ENCODE measurements at regions not wholly inside any gene's neighbourhood (a gene's known extent, or its start where the extent isn't known, plus 50 kb on each side); places are given as distances from the start of the nearest gene placed in this dataset.

- ChIA-PET POLR2A (no interaction called here), SMC1A (ENCODE audit: uncharacterized antibody, unreplicated experiment) (no interaction called here), CTCF (no interaction called here), RAD21 (ENCODE audit: unreplicated experiment) (no interaction called here)
- FAIRE-seq (no peak), DNase-seq (ENCODE audit: low read depth, low spot score) (no peak), ATAC-seq (no peak)
- no peak overlapping the region for H3K4me2 ChIP-seq (ENCODE audit: control insufficient read depth, insufficient read depth)
- 17% methylated on average over 2 of the region's 2 CpGs for WGBS (ENCODE audit: insufficient coverage, insufficient replicate concordance, low lambda C conversion rate, missing lambda C conversion rate)
- in situ Hi-C loops (cut with MboI) (no loop called here), intact Hi-C loops (cut with micrococcal nuclease; ENCODE audit: unreplicated experiment) (no loop called here)
- TF ChIP-seq DPF2 (IDR thresholded peaks at IDR 0.05) (no peak), ZNF622 (IDR thresholded peaks at IDR 0.05) (no peak), YBX1 (IDR thresholded peaks at IDR 0.05) (no peak), SUZ12 (IDR thresholded peaks at IDR 0.05; ENCODE audit: unreplicated experiment) (no peak), RCOR1 (conservative IDR thresholded peaks at IDR 0.05; ENCODE audit: low read depth, low read length) (no peak), E2F8 (IDR thresholded peaks at IDR 0.05; ENCODE audit: low read depth, partially characterized antibody) (no peak), SIX5 (IDR thresholded peaks at IDR 0.05; ENCODE audit: low read depth, low read length, severe bottlenecking) (no peak), ZBTB33 (IDR thresholded peaks at IDR 0.05) (no peak), BRCA1 (IDR thresholded peaks at IDR 0.05; ENCODE audit: low read depth, low read length) (no peak), E4F1 (IDR thresholded peaks at IDR 0.05; ENCODE audit: borderline replicate concordance, partially characterized antibody) (no peak)
- no peaks in the 10 kb centered on the region for H3K4me1 ChIP-seq (ENCODE audit: control insufficient read depth, insufficient read depth, low read length)
- no TSS peak for BruUV-seq (replicated peaks)
- no peaks in the 10 kb centered on the region for H3K79me2 ChIP-seq (ENCODE audit: control insufficient read depth, insufficient read depth, low read length)
- H3K9me3 ChIP-seq (replicated peaks; ENCODE audit: control insufficient read depth, insufficient read depth, low read length), result no peaks in the 10 kb centered on the region
- H3K27ac ChIP-seq (ENCODE audit: control insufficient read depth, insufficient read depth), result no peak overlapping the region
- no peak overlapping the region for H2AFZ ChIP-seq (ENCODE audit: control insufficient read depth, low read depth, low read length)
- H3K36me3 ChIP-seq (ENCODE audit: control insufficient read depth in 2 of 2, insufficient read depth in 2 of 2, low read length in 1 of 2), result no peaks in the 10 kb centered on the region
- H4K20me1 ChIP-seq (ENCODE audit: control insufficient read depth, insufficient read depth), result no peaks in the 10 kb centered on the region
- H3K4me3 ChIP-seq, result no peak overlapping the region
- no peaks in the 10 kb centered on the region for H3K27me3 ChIP-seq (replicated peaks in 1 of 2; ENCODE audit: control insufficient read depth in 2 of 2, insufficient read depth in 2 of 2, low read length in 1 of 2)
- H3K9ac ChIP-seq (ENCODE audit: control insufficient read depth, insufficient read depth, low read length), result no peak overlapping the region
Observed at GRCh38 chr3:103906808-103907207, 1459.9 kb upstream of the ALCAM start.
